ENCODE measurements at regions not wholly inside any gene's neighbourhood (a gene's known extent, or its start where the extent isn't known, plus 50 kb on each side); places are given as distances from the start of the nearest gene placed in this dataset.
A peak's percentile ranks its signal among the peaks of the same experiment; 100 is the strongest.
"Not testable (repeated sequence)": the region's sequence is repeated elsewhere in the genome, so short reads cannot be mapped to it uniquely, and the experiment has no call there.

DNA sequence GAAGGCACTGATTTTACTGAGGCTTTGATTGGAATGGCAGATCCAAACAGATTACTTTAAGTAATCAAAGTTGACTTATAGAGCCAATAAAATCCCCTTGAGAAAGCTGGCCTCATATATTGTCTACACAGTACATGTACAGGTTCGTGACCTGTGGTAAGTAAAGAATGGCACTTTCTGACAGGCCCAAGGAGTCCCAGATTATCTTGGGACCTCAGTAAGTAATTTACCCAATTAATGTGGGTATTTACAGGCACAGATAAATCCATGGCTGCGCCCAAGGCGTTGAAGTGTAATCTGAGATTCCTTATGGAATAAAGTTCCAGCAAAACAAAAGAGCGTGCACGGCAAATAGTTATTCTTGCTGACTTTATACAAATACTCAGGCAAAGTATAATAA, 62.4 kb downstream of the PAGE2 start:
- H3K4me1 ChIP-seq (replicated peaks): no peaks in the 10 kb centered on the region
- intact Hi-C loops (cut with DNase I): no loop called here
- no peaks in the 10 kb centered on the region for H3K36me3 ChIP-seq
- H3K27ac ChIP-seq: no peak overlapping the region
- DNase-seq (ENCODE audit: low spot score): no peak
- WGBS: 54% methylated on average over 5 of the region's 5 CpGs
- H3K4me3 ChIP-seq: no peak overlapping the region
- TF ChIP-seq POLR2AphosphoS5 (IDR thresholded peaks at IDR 0.05) (no peak), POLR2A (IDR thresholded peaks at IDR 0.05) (no peak)
- TF ChIP-seq, protein P1, sequence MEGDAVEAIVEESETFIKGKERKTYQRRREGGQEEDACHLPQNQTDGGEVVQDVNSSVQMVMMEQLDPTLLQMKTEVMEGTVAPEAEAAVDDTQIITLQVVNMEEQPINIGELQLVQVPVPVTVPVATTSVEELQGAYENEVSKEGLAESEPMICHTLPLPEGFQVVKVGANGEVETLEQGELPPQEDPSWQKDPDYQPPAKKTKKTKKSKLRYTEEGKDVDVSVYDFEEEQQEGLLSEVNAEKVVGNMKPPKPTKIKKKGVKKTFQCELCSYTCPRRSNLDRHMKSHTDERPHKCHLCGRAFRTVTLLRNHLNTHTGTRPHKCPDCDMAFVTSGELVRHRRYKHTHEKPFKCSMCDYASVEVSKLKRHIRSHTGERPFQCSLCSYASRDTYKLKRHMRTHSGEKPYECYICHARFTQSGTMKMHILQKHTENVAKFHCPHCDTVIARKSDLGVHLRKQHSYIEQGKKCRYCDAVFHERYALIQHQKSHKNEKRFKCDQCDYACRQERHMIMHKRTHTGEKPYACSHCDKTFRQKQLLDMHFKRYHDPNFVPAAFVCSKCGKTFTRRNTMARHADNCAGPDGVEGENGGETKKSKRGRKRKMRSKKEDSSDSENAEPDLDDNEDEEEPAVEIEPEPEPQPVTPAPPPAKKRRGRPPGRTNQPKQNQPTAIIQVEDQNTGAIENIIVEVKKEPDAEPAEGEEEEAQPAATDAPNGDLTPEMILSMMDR (IDR thresholded peaks at IDR 0.05): no peak
- H3K9me3 ChIP-seq: no peaks in the 10 kb centered on the region
- no peaks in the 10 kb centered on the region for H3K27me3 ChIP-seq (replicated peaks; ENCODE audit: insufficient read depth)

DNA sequence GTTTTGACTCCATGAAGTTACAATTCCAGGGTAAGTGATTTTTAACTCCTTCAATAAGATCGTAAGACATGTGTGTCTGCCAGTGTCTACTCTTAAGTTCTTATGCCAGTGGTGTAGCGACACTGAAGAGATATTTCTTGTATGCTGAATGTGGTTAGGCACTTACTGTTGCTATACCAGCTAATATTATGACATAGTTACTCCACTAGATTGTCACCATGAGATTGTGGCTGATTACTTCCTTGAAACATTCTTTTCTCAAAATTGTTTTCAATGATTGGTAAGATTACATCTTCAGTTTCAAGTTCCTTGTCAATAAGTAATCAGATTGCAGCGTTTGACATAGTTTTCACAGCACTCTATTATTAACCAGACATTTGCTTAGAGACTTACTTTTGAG, 60.6 kb upstream of the PAGE5 start:
- H3K27ac ChIP-seq: no peak overlapping the region
- 66% methylated on average over 3 of the region's 3 CpGs for WGBS
- H3K36me3 ChIP-seq: no peaks in the 10 kb centered on the region
- TF ChIP-seq, protein P1 (IDR thresholded peaks at IDR 0.05): no peak
- TF ChIP-seq POLR2A (IDR thresholded peaks at IDR 0.05) (no peak), POLR2AphosphoS5 (IDR thresholded peaks at IDR 0.05) (no peak)
- no peak overlapping the region for H3K4me3 ChIP-seq
- H3K9me3 ChIP-seq: no peaks in the 10 kb centered on the region
- H3K27me3 ChIP-seq (replicated peaks; ENCODE audit: insufficient read depth): no peaks in the 10 kb centered on the region
- DNase-seq (ENCODE audit: low spot score): no peak
- H3K4me1 ChIP-seq (replicated peaks): no peaks in the 10 kb centered on the region
- intact Hi-C loops (cut with DNase I): no loop called here

DNA sequence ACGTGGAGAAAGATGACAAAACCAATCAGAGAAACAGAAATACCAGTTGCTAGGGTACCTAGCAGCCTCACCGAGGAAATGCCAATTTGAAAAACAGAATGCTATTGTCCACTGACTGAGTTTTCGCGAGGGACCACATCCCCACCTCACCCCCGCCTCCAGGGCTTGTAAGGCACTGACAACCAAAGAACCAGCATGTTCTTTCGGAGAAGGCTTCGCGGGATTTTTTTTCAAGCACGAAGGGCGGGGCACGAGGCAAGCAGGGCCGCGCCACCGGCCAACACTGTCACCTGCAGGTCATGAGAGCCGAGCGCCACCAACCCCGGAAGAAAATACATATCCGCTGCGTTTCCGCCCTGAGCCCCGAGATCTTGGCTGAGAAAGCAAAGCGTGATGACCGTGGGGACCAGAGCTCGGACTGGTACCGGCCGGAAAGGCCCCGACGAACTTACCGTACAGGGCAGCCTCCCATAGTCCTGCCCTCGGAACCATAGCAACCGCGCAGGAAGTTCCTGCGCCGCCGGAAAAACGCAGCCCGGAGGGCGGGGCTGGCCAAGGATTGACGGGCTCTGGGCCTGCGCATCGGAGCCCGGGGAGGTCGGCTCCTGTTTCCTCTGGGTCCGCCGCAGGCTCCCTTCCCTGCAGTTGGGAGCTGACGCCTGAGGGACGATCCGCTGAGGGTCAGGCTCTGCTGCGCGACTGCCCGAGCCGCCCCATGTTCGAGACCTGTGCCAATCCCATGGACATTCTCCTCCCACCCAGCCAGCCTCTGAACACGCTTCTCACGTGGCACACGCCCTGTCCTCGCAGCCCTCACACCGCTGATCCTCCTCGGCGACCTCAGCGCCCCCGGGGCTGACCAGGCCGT, 59.2 kb upstream of the PAGE5 start:
- Histone ChIP-seq H3K4me3 (peak overlapping the region; percentile 38 to 48), H3K27me3 (replicated peaks; ENCODE audit: insufficient read depth) (no peaks in the 10 kb centered on the region), H3K9me3 (no peaks in the 10 kb centered on the region), H3K4me1 (replicated peaks) (no peaks in the 10 kb centered on the region), H3K36me3 (no peaks in the 10 kb centered on the region), H3K27ac (peak overlapping the region; percentile 83 to 88)
- DNase-seq (ENCODE audit: low spot score): peak; percentile 84
- TF ChIP-seq, protein P1 (IDR thresholded peaks at IDR 0.05): peak in 2 of 4 experiments; percentile 48 to 54
- TF ChIP-seq POLR2AphosphoS5 (IDR thresholded peaks at IDR 0.05) (peak; percentile 84), POLR2A (IDR thresholded peaks at IDR 0.05) (peak; percentile 62)
- WGBS: 0% methylated on average over 37 of the region's 63 CpGs
- intact Hi-C loops (cut with DNase I): no loop called here

DNA sequence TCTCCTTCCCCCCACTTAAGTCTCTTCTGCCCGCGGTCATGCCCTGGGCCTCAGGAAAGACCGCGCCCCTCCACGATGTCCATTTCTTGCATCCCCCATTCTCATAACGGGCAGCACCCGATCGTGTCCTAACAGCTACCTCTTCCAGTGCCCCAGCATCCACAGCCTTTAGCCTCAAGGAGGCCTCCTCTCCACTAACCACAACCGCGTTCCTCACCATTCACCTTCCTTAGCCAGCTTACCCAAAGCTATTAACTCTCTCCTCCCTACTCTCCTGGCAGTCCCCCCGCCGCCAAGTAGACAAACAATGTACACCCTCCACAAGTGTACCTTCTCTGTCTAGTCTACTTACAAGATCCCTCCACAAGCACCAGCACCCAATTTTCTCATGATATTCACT, 58.6 kb upstream of the PAGE5 start:
- Histone ChIP-seq H3K4me3 (peak overlapping the region; percentile 38 to 48), H3K36me3 (no peaks in the 10 kb centered on the region), H3K4me1 (replicated peaks) (no peaks in the 10 kb centered on the region), H3K27me3 (replicated peaks; ENCODE audit: insufficient read depth) (no peaks in the 10 kb centered on the region), H3K9me3 (no peaks in the 10 kb centered on the region), H3K27ac (peak overlapping the region; percentile 83 to 88)
- WGBS: 5% methylated on average over 10 of the region's 12 CpGs
- intact Hi-C loops (cut with DNase I): no loop called here
- DNase-seq (ENCODE audit: low spot score): no peak
- TF ChIP-seq POLR2A (IDR thresholded peaks at IDR 0.05): no peak
- TF ChIP-seq POLR2AphosphoS5 (IDR thresholded peaks at IDR 0.05): no peak
- TF ChIP-seq, protein P1 (IDR thresholded peaks at IDR 0.05): no peak

DNA sequence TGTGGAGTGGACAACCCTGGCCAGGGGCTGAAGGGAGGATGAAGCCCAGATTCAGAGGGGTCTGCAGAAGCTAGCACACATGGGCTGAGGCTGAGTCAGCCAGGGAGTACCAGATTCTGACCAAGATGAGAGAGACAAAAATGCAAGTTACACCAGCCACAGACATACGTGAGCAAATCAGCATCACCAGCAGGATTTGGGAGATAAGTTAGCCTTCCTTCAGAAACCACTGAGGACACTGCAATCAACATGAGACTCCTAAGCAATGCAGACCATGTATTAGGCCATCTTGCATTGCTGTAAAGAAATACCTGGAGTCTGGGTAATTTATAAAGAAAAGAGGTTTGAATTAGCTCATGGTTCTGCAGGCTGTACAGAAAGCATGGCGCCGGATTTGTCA, 57.0 kb upstream of the PAGE5 start:
- DNase-seq (ENCODE audit: low spot score): no peak

DNA sequence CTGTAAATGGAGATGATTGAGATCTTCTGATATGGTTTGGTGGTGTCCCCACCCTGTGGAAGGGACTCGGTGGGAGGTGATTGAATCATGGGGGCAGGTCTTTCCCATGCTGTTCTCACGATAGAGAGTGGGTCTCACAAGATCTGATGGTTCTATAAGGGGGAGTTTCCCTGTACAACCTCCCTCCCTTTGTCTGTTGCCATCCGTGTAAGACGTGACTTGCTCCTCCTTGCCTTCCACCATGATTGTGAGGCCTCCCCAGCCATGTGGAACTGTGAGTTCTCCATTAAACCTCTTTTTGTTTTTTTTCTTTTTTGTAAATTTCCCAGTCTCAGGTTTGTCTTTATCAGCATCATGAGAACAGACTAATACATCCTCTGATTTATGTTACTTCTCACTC, 55.1 kb upstream of the PAGE5 start:
- 89% methylated on average over 4 of the region's 4 CpGs for WGBS
- intact Hi-C loops (cut with DNase I); H3K4me1 ChIP-seq (replicated peaks); H3K36me3 ChIP-seq; DNase-seq (ENCODE audit: low spot score); H3K9me3 ChIP-seq; H3K27ac ChIP-seq; H3K27me3 ChIP-seq (replicated peaks; ENCODE audit: insufficient read depth); H3K4me3 ChIP-seq: not testable (repeated sequence)

More for the DNA sequence above, 57.0 kb upstream of the PAGE5 start:
- no peak for TF ChIP-seq POLR2A (IDR thresholded peaks at IDR 0.05)
- TF ChIP-seq, protein P1 (IDR thresholded peaks at IDR 0.05): no peak
- no peak for TF ChIP-seq POLR2AphosphoS5 (IDR thresholded peaks at IDR 0.05)
- Histone ChIP-seq H3K27ac (no peak overlapping the region), H3K4me1 (replicated peaks) (no peaks in the 10 kb centered on the region), H3K27me3 (replicated peaks; ENCODE audit: insufficient read depth) (no peaks in the 10 kb centered on the region), H3K4me3 (no peak overlapping the region), H3K9me3 (no peaks in the 10 kb centered on the region), H3K36me3 (no peaks in the 10 kb centered on the region)
- 94% methylated on average over 3 of the region's 3 CpGs for WGBS
- intact Hi-C loops (cut with DNase I): no loop called here

Measured in prostate gland (tissue), 2 donors.